Fibroblast of lung (primary cell): ENCODE measurements at regions not wholly inside any gene's neighbourhood (a gene's known extent, or its start where the extent isn't known, plus 50 kb on each side); places are given as distances from the start of the nearest gene placed in this dataset.

Experiments
- EZH2 ChIP-seq: IDR thresholded peaks from 2 replicates; pipeline ENCODE4 v1.5.1; 2012; ENCODE audit warnings: low read length, control low read depth, mild to moderate bottlenecking; ENCODE audit errors: missing control alignments
- TF ChIP-seq, protein P1 (sequence below), 2 donors: IDR thresholded peaks in 1 of 2; conservative IDR thresholded peaks in 1 of 2; 1 replicate in 1 of 2; 2 replicates in 1 of 2; pipeline ENCODE4 v1.5.1; 2011 to 2012; ENCODE audit warnings: low read length in 2 of 2, control low read depth in 1 of 2, inconsistent platforms in 1 of 2, low read depth in 1 of 2, mild to moderate bottlenecking in 1 of 2

DNA sequence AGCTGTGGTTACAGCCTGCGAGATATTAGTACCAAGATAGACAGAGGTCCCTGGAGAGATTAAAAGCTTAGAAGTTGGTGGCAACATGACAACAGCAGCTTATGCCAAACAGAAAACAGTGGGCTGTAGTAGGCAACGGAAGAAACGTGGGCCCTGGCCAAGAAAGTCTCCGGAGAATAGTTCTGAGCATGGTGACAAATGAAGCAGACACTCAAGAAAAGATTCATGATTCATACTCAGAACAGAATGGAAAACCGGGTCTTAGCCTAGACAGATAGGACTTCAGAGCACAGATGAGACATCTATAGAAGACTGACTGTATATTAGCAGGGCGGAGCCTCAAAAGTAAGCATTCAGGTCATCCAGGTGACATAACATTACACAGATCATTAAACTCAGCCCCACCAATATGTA is 727.4 kb downstream of the ETS1 start:
- TF ChIP-seq, protein P1, sequence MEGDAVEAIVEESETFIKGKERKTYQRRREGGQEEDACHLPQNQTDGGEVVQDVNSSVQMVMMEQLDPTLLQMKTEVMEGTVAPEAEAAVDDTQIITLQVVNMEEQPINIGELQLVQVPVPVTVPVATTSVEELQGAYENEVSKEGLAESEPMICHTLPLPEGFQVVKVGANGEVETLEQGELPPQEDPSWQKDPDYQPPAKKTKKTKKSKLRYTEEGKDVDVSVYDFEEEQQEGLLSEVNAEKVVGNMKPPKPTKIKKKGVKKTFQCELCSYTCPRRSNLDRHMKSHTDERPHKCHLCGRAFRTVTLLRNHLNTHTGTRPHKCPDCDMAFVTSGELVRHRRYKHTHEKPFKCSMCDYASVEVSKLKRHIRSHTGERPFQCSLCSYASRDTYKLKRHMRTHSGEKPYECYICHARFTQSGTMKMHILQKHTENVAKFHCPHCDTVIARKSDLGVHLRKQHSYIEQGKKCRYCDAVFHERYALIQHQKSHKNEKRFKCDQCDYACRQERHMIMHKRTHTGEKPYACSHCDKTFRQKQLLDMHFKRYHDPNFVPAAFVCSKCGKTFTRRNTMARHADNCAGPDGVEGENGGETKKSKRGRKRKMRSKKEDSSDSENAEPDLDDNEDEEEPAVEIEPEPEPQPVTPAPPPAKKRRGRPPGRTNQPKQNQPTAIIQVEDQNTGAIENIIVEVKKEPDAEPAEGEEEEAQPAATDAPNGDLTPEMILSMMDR (conservative IDR thresholded peaks at IDR 0.05 in 1 of 2, IDR thresholded peaks at IDR 0.05 in 1 of 2; ENCODE audit: low read depth in 1 of 2, low read length in 2 of 2): no peak
- TF ChIP-seq EZH2: no peak
